Liver (tissue), 8 donors: ENCODE measurements at regions not wholly inside any gene's neighbourhood (a gene's known extent, or its start where the extent isn't known, plus 50 kb on each side); places are given as distances from the start of the nearest gene placed in this dataset.

ENCODE experiments used
- DNase-seq: peaks from one replicate; pipeline ENCODE4 v3.0.0-alpha.2; 2017; ENCODE audit warnings: low spot score
- H3K27ac ChIP-seq, 2 donors: one replicate each; pipeline ENCODE4 v1.7.0; 2013; ENCODE audit warnings: inconsistent platforms in 2 of 2, low read length in 2 of 2, control low read depth in 1 of 2, low read depth in 1 of 2, mild to moderate bottlenecking in 1 of 2
- H3K27me3 ChIP-seq, 4 donors: one replicate each; pipeline versions ENCODE4 v1.6.1 to v1.7.0; 2013; ENCODE audit warnings: low read length in 3 of 4, inconsistent platforms in 1 of 4, mild to moderate bottlenecking in 1 of 4, moderate library complexity in 1 of 4; ENCODE audit not compliant: control insufficient read depth in 4 of 4, insufficient read depth in 4 of 4
- H3K36me3 ChIP-seq, 4 donors: one replicate each; pipeline versions ENCODE4 v1.6.1 to v1.7.0; 2013; ENCODE audit warnings: low read length in 3 of 4, mild to moderate bottlenecking in 3 of 4, low read depth in 1 of 4, moderate library complexity in 1 of 4; ENCODE audit not compliant: control insufficient read depth in 4 of 4, insufficient read depth in 3 of 4
- H3K4me1 ChIP-seq, 4 donors: one replicate each; pipeline versions ENCODE4 v1.6.1 to v1.7.0; 2013; ENCODE audit warnings: low read length in 3 of 4, mild to moderate bottlenecking in 3 of 4, moderate library complexity in 1 of 4; ENCODE audit not compliant: control insufficient read depth in 4 of 4, insufficient read depth in 4 of 4
- H3K4me3 ChIP-seq, 3 donors: one replicate each; pipeline versions ENCODE4 v1.6.1 to v1.7.0; 2013; ENCODE audit warnings: low read length in 3 of 3, control low read depth in 1 of 3, low read depth in 1 of 3, mild to moderate bottlenecking in 1 of 3
- H3K9ac ChIP-seq, 2 donors: one replicate each; pipeline ENCODE4 v1.7.0; 2013; ENCODE audit warnings: low read length in 2 of 2, mild to moderate bottlenecking in 2 of 2, moderate library complexity in 2 of 2, control low read depth in 1 of 2, low read depth in 1 of 2
- H3K9me3 ChIP-seq, 4 donors: one replicate each; pipeline versions ENCODE4 v1.6.1 to v1.7.0; 2013; ENCODE audit warnings: low read length in 3 of 4; ENCODE audit not compliant: control insufficient read depth in 4 of 4
- CTCF ChIP-seq: fragments of 150-350 bp; IDR thresholded peaks from 2 replicates; pipeline ENCODE4 v1.5.1; 2017; ENCODE audit warnings: improper control_type of control experiment, low read depth, low read length; ENCODE audit not compliant: missing input control
- EGR1 ChIP-seq, 2 donors: IDR thresholded peaks; 2 replicates each; pipeline ENCODE4 v1.6.1; 2016 to 2018; ENCODE audit warnings: antibody characterized with exemption in 2 of 2, low read depth in 2 of 2
- FOXA1 ChIP-seq: IDR thresholded peaks from 2 replicates; pipeline ENCODE4 v1.6.1; 2016; ENCODE audit warnings: antibody characterized with exemption
- FOXA2 ChIP-seq: IDR thresholded peaks from 2 replicates; pipeline ENCODE4 v1.6.1; 2016; ENCODE audit warnings: antibody characterized with exemption
- HNF4A ChIP-seq, 2 donors: conservative IDR thresholded peaks; 2 replicates each; pipeline ENCODE4 v1.6.1; 2016; ENCODE audit warnings: antibody characterized with exemption in 2 of 2, mild to moderate bottlenecking in 2 of 2
- HNF4G ChIP-seq: IDR thresholded peaks from 2 replicates; pipeline ENCODE4 v1.6.1; 2016; ENCODE audit warnings: antibody characterized with exemption
- NR2F2 ChIP-seq: IDR thresholded peaks from 2 replicates; pipeline ENCODE4 v1.6.1; 2016; ENCODE audit warnings: antibody characterized with exemption
- RAD21 ChIP-seq, 2 donors: IDR thresholded peaks; 2 replicates each; pipeline ENCODE4 v1.6.1; 2016; ENCODE audit warnings: antibody characterized with exemption in 2 of 2, mild to moderate bottlenecking in 2 of 2
- RXRA ChIP-seq, 2 donors: IDR thresholded peaks; 2 replicates each; pipeline ENCODE4 v1.6.1; 2017 to 2018; ENCODE audit warnings: antibody characterized with exemption in 2 of 2, mild to moderate bottlenecking in 1 of 2
- SP1 ChIP-seq: IDR thresholded peaks from 2 replicates; pipeline ENCODE4 v1.6.1; 2018; ENCODE audit warnings: antibody characterized with exemption, mild to moderate bottlenecking
- TAF1 ChIP-seq: conservative IDR thresholded peaks from 2 replicates; pipeline ENCODE4 v1.6.1; 2016; ENCODE audit warnings: antibody characterized with exemption, mild to moderate bottlenecking
- YY1 ChIP-seq: IDR thresholded peaks from 2 replicates; pipeline ENCODE4 v1.6.1; 2016; ENCODE audit warnings: antibody characterized with exemption, mild to moderate bottlenecking
- WGBS: extraction: QIAGEN DNeasy Blood & Tissue Kit; methylation state at CpG from one replicate; pipeline ENCODE4 v1.1.7; 2013; 5-methylcytosine and 5-hydroxymethylcytosine counted together
- TF ChIP-seq, protein P1 (sequence below): IDR thresholded peaks from 2 replicates; pipeline ENCODE4 v1.6.1; 2016; ENCODE audit warnings: antibody characterized with exemption, mild to moderate bottlenecking
- TF ChIP-seq, protein P2 (sequence below): IDR thresholded peaks from 2 replicates; pipeline ENCODE4 v1.6.1; 2016; ENCODE audit warnings: antibody characterized with exemption
- donor health status: healthy.
- donor health status: healthy.
- donor health status: healthy.
- donor health status: healthy.
- donor health status: healthy.

GRCh38 chr1:55898181-55898580 is 681.2 kb downstream of the PLPP3 start (continued):
- TF ChIP-seq, protein P1, sequence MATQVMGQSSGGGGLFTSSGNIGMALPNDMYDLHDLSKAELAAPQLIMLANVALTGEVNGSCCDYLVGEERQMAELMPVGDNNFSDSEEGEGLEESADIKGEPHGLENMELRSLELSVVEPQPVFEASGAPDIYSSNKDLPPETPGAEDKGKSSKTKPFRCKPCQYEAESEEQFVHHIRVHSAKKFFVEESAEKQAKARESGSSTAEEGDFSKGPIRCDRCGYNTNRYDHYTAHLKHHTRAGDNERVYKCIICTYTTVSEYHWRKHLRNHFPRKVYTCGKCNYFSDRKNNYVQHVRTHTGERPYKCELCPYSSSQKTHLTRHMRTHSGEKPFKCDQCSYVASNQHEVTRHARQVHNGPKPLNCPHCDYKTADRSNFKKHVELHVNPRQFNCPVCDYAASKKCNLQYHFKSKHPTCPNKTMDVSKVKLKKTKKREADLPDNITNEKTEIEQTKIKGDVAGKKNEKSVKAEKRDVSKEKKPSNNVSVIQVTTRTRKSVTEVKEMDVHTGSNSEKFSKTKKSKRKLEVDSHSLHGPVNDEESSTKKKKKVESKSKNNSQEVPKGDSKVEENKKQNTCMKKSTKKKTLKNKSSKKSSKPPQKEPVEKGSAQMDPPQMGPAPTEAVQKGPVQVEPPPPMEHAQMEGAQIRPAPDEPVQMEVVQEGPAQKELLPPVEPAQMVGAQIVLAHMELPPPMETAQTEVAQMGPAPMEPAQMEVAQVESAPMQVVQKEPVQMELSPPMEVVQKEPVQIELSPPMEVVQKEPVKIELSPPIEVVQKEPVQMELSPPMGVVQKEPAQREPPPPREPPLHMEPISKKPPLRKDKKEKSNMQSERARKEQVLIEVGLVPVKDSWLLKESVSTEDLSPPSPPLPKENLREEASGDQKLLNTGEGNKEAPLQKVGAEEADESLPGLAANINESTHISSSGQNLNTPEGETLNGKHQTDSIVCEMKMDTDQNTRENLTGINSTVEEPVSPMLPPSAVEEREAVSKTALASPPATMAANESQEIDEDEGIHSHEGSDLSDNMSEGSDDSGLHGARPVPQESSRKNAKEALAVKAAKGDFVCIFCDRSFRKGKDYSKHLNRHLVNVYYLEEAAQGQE, result no peak
- TF ChIP-seq FOXA1, result no peak

GRCh38 chr1:55896210-55896609 is 681.0 kb upstream of the USP24 start:
- no peak overlapping the region for H3K9ac ChIP-seq
- no peaks in the 10 kb centered on the region for H3K4me1 ChIP-seq
- no peaks in the 10 kb centered on the region for H3K36me3 ChIP-seq
- TF ChIP-seq RXRA (IDR thresholded peaks at IDR 0.05) (no peak), YY1 (no peak), SP1 (no peak), NR2F2 (no peak), FOXA1 (no peak), HNF4A (conservative IDR thresholded peaks at IDR 0.05) (no peak), RAD21 (IDR thresholded peaks at IDR 0.05) (no peak)
- TF ChIP-seq, protein P1, result no peak
- H3K4me3 ChIP-seq, result no peak overlapping the region
- WGBS, result 82% methylated on average over 5 of the region's 5 CpGs
- no peaks in the 10 kb centered on the region for H3K27me3 ChIP-seq
- DNase-seq, result no peak
- H3K9me3 ChIP-seq, result no peaks in the 10 kb centered on the region
- no peak overlapping the region for H3K27ac ChIP-seq

- WGBS, result 77% methylated on average over 2 of the region's 2 CpGs
- H3K4me3 ChIP-seq, result no peak overlapping the region
- TF ChIP-seq CTCF (no peak), FOXA2 (no peak), YY1 (no peak), TAF1 (no peak), RXRA (IDR thresholded peaks at IDR 0.05) (no peak), HNF4G (no peak), SP1 (no peak), HNF4A (conservative IDR thresholded peaks at IDR 0.05) (no peak), EGR1 (IDR thresholded peaks at IDR 0.05; ENCODE audit: low read depth in 2 of 2) (no peak), RAD21 (IDR thresholded peaks at IDR 0.05) (no peak)
- TF ChIP-seq, protein P2, sequence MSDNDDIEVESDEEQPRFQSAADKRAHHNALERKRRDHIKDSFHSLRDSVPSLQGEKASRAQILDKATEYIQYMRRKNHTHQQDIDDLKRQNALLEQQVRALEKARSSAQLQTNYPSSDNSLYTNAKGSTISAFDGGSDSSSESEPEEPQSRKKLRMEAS, result no peak
- no peaks in the 10 kb centered on the region for H3K27me3 ChIP-seq
- H3K9me3 ChIP-seq, result no peaks in the 10 kb centered on the region
- no peak overlapping the region for H3K27ac ChIP-seq
- H3K36me3 ChIP-seq, result no peaks in the 10 kb centered on the region
- H3K9ac ChIP-seq, result no peak overlapping the region
- DNase-seq, result no peak
- no peaks in the 10 kb centered on the region for H3K4me1 ChIP-seq
These were observed 679.4 kb upstream of the USP24 start for GRCh38 chr1:55894521-55894920.
